Hematopoietic multipotent progenitor cell treated with erythropoietin and hydrocortisone succinate and interleukin-3 and kit ligand, for 4 days (in vitro differentiated cells): ENCODE measurements at regions not wholly inside any gene's neighbourhood (a gene's known extent, or its start where the extent isn't known, plus 50 kb on each side); places are given as distances from the start of the nearest gene placed in this dataset.

Experiments used
- DNase-seq: peaks from one replicate; pipeline ENCODE4 v3.0.0-alpha.2; 2015

DNA sequence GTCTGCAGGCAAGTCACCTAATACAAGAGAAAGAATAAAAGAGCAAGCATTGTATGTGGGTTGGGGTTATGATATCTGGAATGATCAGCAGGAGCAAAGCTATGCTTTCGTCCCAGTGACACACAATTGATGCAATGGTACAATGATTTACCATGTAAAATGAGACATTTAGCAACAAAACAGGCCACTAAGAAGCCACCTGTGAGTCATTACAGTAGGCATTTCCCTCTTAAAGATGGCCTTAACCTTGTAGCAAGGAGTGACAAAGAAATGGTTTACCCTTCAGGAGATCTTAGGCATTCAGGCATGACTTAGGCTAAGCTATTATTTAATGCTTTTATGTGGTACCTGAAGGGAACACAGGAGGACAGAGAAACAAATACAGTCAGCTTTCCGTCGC lies 373.3 kb upstream of the RBMS3 start:
- no peak for DNase-seq

- DNase-seq = peak; percentile 9
Measured at GRCh38 chr3:28912120-28912885, 368.6 kb upstream of the RBMS3 start.

- peak; percentile 25 for DNase-seq
Measured at GRCh38 chr3:28915741-28916500, 364.9 kb upstream of the RBMS3 start.

GRCh38 chr3:28916713-28917499 lies 364.0 kb upstream of the RBMS3 start:
- peak; percentile 59 for DNase-seq

DNA sequence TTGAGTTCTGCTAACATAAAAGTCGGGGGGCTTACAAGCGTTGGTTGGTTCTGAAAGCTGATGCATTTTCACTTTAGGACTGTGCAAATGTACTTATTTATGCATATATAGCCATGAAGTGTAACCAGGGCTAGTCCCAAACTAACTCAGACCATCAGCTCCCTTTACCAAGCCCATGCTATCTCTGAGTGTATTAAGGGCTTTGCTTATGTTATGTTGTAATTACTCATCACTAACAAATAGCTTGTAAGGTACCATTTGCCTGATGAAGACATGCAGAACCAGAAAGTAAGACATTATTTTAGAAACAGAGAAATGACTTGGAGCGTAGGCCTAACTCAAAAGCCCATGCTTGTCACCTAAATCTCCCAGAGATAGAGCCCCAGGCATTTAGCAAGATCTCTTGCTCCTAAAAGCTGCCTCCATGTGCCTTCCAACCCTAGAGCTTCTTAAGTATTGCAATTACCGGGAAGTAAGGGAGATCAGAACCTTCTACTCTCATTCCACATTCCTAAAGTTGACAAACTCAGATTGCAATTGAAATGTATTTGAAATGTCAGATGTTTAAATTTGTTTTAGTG lies 362.9 kb upstream of the RBMS3 start:
- no peak for DNase-seq

GRCh38 chr3:28922376-28922775 lies 358.5 kb upstream of the RBMS3 start:
- DNase-seq = no peak

DNA sequence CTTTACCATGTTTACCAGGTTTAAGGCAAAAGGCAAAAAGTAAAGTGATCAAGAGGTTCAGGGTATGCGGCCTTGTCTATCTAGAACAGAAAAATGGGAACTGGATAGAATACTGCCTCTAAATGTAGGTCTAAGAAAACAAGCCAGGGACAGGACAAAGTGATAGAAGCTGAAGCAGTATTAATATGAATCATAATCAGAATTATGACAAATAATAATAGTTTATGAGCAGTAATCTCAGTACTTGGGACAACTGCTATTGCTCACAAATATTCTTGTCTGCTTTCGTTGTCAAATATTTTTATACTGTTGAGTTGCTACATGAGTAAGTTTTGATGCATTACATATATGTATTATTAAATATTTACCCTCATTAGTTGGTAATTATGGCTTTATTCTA lies 356.9 kb upstream of the RBMS3 start:
- no peak for DNase-seq

DNA sequence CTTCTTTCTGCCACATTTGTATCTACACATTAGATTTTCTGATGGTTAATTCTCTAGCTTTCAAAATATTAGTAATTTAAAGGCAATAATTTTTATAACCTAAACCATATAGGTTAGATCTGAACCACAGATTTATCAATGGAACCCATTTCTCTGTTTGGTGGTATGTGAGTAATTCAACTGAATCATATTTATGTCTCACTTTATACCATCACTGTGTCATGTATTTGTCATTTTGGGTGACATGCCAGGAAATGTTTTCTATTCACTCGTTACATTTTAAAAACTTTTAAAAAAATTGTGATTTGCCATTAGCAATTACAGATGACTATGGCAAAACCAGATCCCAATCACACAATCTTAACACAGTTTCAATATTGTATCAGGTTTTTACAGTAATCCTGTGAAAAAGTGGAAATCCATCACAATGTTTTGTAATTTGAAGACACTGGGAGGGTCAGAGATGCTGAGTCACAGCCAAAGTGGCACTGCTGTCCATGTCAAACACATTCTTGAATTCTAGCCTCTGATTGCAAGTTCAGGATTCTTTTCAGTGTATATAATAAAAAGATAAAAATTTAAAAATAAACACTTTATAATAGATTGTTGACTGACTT lies 356.0 kb upstream of the RBMS3 start:
- no peak for DNase-seq

GRCh38 chr3:28933337-28933736 lies 347.5 kb upstream of the RBMS3 start:
- no peak for DNase-seq

DNA sequence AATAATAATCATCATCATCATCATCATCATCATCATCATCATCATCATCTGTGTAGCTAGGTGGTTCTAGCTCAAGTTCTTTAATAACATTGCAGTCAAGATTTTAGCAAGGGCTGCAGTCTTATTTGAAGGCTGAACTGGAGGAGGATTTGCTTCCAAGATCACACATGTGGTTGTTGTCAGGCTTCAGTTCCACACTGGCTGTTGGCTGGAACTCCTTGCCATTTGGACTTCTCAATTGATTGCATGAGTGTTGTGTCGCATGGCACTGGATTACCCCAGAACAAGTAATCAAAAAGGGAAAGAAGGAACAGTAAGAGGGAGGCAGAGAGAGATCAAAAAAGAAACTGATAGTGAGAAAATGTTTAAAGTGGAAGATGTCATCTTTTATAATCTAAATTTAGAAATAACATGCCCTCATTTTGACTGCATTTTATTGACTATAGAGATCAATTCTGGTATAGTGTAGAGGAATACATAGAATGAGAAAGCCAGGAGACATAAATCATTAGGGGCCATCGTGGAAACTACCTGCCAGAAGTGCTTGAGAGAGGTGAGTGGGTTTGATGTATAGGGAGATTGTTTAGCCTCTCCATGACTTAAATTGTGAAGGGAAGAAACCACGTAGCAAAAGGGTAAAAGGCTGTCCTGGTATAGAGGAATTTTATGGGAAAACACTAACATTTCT lies 346.6 kb upstream of the RBMS3 start:
- DNase-seq = no peak

GRCh38 chr3:28935146-28935545 lies 345.7 kb upstream of the RBMS3 start:
- no peak for DNase-seq

DNA sequence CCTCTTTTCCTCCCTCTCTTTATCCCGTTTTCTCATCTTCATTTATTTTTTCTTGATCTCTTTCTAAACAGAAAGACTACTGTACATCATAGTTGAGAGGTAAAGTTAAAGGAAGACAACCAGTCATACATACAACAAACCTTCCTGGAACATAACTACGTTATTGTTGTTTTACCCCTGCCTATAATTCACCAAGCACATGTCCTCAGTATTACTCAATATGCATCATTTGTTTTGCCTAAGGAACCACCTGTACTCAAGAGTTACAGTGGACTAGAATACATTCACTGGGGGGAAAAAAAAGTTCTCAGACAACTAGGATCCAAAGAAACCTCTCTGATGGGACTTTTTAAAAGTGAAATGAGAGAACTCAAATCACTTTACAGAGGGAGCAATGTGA lies 344.7 kb upstream of the RBMS3 start:
- DNase-seq = no peak

DNA sequence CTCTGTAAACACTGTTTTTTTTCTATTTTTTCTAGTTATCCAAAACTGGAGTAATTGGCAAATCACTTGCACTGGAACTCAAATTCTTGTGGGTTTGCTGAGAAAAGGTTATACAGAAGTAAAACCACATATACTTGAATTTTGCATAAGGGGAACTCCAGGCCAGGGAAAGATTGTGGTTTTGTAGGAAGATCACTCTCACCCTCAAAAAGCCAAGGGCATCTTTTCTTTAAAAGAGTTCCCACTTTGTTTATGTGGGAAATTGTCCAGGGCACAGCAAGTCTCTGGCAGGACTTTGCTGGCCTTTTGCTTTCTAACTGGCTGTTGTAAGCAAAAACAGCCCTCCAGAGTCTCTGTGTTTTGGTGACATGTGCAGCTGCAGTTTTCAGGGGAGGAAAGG lies 340.3 kb upstream of the RBMS3 start:
- no peak for DNase-seq

- DNase-seq = no peak
Measured at GRCh38 chr3:28940994-28941393, 339.9 kb upstream of the RBMS3 start.

DNA sequence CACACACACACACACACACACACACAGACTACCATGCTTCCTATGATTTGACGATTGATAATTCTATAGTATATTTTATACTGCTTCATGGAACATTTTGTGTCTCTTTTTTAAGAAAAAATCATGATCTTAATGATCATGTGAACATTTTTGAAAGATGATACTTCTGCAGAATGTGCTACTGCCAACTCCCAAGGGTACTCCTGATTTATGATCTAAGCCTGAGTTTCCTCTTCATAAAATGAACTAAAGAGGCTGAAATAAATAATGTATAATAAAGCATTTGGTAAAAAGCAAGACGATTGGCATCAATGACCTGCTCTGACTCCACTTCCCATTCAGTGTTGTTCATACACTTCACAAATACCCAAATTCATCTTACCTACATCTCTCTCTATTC lies 333.8 kb upstream of the RBMS3 start:
- DNase-seq = no peak

- no peak for DNase-seq
Measured at GRCh38 chr3:28947751-28948150, 333.1 kb upstream of the RBMS3 start.

GRCh38 chr3:28948685-28949084 lies 332.2 kb upstream of the RBMS3 start:
- DNase-seq = no peak

GRCh38 chr3:28949580-28949979 lies 331.3 kb upstream of the RBMS3 start:
- no peak for DNase-seq

- DNase-seq = no peak
Measured at GRCh38 chr3:28950614-28951013, 330.3 kb upstream of the RBMS3 start.

GRCh38 chr3:28951772-28952556 lies 328.9 kb upstream of the RBMS3 start:
- DNase-seq = peak; percentile 32

DNA sequence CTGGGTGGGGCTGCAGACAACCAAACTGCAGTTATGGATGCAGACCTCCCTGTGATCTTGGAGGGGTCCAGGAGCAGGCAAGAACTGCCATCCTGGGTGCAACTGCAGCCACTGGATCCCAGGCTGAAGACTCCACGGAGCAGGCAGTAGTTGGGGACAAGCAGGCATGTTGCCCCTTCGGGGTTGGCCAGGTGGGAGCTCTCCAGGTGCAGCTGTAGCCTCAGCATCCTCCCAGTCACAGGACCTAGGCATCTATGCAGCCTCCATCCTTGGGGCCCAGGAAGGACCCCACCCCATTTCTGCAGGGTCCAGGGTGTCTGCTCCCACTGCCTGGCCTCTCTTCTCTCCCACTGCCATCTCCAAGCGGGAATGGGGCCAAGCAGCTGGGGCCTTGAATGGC lies 322.2 kb upstream of the RBMS3 start:
- no peak for DNase-seq
